ENCODE measurements at regions not wholly inside any gene's neighbourhood (a gene's known extent, or its start where the extent isn't known, plus 50 kb on each side); places are given as distances from the start of the nearest gene placed in this dataset.
A peak's percentile ranks its signal among the peaks of the same experiment; 100 is the strongest.

GRCh38 chr2:238585836-238586821 is 159.4 kb downstream of the ASB1 start:
- DNase-seq: no peak

DNA sequence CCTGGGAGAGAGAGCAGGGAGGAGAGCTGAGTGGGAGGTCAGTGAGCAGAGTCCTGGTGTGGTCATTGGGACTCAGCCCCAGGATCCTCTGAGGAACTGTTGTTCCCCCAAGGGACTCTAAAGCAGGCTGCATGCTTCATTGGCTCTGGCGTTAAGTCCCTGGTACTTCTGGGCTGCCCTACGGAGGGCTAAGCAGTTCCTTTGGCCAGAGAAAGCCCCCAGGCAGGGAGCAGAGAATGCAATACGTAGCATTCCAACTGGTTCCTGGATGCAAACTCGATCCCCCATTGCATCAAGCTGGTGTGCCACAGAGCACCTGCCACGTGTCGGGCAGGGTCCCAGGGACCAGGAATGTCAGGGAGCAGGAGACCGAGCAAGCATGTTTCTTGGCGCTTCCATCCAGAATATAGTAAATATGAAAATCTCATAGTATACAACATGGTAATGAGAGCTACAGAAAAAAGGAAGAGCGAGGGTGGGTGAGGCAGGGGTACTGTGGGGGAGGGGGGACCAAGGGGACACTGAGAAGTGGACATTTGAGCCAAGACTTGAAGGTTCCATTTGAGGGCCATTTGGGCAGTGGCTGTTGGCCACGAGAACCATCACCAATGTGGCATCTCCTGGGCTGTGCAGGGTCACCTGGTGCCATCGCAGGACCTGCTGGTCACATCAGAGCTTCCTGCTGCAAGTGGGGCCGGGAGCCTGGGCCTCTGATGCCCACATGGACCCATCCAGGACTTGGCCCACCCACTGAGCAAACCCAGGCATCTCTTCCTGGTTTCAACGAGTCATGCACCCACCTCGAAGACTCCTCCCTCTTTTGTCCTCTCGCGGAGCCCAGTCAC is 160.4 kb downstream of the ASB1 start:
- DNase-seq: no peak

DNA sequence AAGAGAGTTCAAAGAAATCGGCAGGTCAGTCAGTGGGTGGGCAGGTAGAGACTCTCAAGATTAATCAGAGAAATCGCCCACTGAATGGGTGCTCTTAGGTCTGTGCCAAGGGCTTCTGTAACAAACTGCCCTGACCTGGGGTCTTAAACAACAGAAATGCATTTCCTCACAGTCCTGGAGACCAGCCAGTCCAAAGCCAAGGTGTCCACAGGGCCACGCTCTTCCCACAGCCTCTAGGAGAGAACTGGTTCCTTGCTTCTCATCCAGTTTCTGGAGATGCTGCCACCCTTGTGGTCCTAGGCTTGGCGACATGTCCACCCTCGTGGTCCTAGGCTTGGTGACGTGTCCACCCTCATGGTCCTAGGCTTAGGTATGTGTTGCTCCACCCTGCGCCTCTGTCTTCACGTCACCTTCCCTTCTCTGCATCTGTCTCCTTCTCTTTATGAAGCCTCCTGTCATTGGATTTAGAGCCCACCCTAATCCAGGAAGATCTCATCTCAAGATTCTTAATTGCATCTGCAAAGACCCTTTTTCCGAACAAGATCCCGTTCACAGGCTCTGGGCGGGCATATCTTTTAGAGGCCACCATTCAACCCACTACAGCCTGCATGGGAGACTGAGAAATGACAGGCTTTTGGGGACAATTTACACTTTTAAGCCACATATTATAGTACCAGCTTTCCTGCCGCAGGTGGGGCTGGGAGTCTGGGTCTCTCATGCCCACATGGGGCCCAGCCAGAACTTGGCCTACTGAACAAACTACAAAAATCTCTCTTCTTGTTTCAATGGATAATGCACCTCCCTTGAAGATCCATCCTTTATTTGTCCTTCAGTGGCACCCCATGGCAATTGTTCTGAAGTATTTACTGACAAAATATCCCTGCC is 161.3 kb downstream of the ASB1 start:
- DNase-seq: no peak

GRCh38 chr2:238589591-238590460 is 163.1 kb downstream of the ASB1 start:
- DNase-seq: no peak

- DNase-seq: no peak
These were observed 165.0 kb downstream of the ASB1 start for GRCh38 chr2:238591732-238592131.

GRCh38 chr2:238593236-238593635 is 166.5 kb downstream of the ASB1 start:
- DNase-seq: no peak

- DNase-seq: no peak
These were observed 167.0 kb downstream of the ASB1 start for GRCh38 chr2:238593678-238594077.

DNA sequence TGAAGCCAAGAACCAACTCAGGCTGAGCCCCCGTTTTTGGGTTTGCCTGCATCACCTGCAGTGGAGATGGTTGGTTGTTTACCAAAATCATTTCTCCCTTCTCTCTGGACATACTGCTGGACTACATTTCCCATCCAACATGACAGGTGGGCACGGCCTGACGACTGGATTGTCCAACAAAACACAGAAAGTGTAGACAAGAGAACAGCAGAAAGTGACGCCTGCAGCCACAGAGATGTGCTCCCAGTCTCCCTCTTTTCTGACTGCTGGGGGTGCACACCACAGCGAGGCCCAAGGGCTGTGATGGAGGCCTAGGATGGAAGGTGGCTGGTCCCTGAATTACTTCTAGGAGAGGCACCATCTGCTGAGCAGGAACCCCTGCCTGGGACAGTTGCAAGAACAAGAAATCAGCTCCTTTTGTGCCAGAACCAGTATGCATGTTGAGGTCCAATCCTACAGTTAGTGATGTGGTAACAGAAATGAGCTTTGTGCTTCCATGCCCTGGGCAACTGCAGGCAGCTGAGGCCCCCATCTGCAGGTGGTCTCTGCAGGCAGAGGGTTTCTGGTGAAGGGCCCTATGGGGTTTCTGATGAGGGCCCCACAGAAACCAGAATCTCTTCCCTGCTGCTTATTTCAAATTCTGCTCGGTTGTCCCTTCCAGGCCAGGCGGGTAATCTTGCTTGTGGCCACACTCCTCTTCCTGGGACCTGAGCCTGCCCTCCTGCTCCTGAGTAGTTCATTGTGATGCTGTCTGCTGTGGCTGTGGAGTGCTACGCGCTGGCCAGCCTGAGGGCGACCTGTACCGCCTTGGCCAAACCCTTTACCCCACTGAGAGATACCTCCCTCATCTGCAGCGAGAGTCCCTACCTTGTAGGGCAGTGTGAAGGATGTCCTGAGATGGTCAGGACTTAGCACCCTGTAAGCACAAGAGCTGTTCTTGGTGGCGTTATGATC is 168.3 kb downstream of the ASB1 start:
- no peak for DNase-seq

DNA sequence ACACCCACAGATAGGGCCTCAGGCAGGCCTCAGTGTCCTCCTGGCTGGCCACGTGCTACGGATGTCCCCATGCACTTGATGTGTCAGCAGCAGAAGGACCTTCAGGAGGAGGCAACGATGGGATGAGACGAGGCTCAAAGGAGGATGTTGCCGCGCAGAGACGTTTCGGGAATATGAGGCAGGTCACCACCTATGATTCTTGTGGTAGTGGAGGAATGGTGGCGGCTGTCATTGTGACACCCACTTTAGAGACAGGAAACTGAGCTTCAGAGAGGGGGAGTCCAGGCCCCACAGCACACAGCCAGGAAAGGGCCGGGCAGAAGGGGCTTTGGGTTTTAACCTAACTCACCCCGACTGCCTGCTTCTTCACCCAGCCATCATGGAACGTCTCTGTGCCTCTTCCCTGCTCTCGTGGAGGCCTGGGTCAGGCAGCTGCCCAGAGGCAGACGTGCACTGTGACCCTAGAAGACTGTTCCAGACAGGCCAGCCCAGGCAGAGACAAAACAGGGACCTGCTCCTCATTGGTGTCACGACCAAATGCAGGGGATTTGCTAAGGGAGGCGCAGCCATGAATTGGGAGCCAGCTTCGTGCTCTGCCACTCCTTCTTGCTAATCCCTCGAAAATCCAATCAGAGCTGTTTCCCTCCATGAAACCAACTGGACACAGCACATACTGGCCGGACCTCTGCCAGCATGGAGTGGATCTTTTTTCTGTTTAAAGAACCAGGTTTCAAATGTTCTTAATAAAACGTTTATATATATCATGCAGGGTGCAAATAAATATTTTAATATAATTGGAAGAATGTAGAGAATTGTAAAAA is 169.2 kb downstream of the ASB1 start:
- no peak for DNase-seq

DNA sequence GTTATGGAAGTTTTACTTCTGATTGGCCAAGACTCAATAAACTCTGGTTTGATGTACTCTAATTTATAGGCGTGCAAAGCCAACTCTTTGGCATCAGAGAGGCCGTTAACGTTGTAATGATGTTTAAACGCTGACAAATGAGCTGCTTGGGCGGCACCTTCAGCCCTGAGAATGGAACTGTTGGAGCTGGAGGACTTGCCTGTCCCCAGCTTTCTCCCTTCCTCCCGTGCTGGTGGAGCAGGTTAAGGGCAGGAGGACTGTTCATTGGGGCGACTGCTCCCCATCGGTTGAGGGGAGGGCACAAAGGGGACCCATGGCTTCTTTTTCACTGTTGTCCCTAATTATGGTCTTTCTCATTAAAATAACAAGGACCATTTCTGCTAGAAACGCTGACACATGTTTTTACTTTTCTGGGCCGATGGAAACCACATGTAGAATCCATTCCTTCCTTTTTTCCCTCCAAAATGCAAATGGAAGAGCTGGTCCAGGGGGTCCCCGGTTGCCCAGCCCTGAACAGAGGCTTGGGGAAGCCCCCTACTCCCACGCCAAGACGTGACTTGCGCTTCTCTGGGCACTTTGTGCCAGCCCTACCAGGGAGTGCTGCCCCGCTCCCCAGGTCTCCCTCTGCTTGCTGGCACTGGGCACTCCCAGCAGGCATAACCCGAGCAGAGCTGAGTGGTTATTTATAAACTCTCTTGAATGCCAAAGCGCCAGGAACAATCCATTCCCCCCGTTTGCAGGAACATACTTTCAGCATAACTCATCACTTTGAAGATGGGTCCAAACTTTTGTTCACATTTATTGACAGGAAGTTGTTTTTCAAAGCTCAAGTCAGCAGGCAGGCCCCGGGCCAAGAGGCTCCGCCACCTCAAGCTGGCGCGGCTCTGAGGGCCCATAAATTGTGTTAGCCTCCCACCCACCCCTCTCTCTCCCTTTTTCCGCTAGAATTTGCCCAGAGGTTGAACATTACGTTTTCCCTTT is 170.1 kb downstream of the ASB1 start:
- peak; percentile 82 for DNase-seq

- DNase-seq: no peak
These were observed 171.2 kb downstream of the ASB1 start for GRCh38 chr2:238597638-238598528.

GRCh38 chr2:238598802-238599530 is 172.2 kb downstream of the ASB1 start:
- no peak for DNase-seq

GRCh38 chr2:238599549-238600505 is 173.1 kb downstream of the ASB1 start:
- DNase-seq: no peak

- no peak for DNase-seq
These were observed 174.0 kb downstream of the ASB1 start for GRCh38 chr2:238600506-238601432.
